Kidney capillary endothelial cell (primary cell): ENCODE measurements at regions not wholly inside any gene's neighbourhood (a gene's known extent, or its start where the extent isn't known, plus 50 kb on each side); places are given as distances from the start of the nearest gene placed in this dataset.
"Not testable (repeated sequence)": the region's sequence is repeated elsewhere in the genome, so short reads cannot be mapped to it uniquely, and the experiment has no call there.

Experiments used
- DNase-seq: peaks from one replicate; pipeline ENCODE4 v3.0.0-alpha.2; 2018; ENCODE audit warnings: low spot score

DNA sequence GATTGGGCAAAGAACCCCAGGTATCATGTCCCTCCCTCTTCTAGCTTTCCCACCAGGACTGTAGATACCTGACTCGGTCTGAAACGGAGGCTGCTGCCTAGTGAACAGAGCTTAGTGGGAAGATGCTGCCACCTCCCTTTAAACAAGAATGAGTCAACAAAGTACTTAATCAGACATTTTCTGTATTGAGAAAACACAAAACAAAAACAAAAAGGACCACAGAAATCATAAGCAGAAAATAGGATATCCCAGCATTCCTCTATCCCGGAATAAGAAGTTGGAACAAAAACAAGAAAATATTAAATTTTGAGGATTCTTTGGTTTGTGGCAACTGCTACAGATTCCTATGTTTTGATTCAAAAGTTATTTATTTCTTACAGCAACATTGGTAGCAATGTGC lies 51.7 kb upstream of the COL8A1 start:
- no peak for DNase-seq

DNA sequence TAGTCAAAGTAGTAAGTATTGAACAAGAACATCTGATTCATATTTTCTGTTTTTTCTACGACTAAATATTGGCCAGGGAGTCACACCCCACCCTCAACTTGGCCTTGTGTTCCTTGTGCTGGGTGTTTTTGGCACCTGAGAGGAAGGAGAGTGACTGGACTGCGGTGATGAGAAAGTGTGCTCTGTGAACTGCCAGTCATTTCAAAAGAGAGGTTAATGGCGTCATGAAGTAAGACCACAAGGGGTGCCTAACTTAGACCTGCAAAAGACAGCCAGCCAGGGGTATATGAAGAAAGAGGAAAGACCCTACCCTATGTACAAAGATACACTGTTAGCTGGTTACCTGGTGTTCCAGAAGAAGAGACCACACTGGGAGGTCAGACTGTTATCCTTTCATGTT lies 58.4 kb upstream of the COL8A1 start:
- no peak for DNase-seq

DNA sequence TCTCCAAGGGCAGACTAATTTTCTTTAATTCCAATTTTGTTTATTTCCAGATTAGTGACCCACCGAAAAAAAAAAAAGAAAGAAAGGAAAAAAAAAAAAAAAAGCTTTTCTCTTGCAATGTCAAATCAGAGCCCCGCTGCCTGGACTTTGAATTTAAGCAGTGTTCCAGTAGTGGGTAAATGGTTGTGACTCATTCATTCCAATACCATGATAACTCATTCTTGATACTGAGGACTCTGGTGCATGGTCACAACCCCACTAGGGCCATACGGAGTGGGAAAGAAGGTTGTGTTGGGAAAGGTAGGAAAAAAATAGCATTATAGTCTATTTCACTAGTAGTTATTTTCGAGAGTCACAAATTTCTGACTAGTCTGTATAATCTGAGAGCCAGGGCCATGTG lies 59.1 kb upstream of the COL8A1 start:
- no peak for DNase-seq

- no peak for DNase-seq
These were observed 59.9 kb upstream of the COL8A1 start for GRCh38 chr3:99578339-99578970.

DNA sequence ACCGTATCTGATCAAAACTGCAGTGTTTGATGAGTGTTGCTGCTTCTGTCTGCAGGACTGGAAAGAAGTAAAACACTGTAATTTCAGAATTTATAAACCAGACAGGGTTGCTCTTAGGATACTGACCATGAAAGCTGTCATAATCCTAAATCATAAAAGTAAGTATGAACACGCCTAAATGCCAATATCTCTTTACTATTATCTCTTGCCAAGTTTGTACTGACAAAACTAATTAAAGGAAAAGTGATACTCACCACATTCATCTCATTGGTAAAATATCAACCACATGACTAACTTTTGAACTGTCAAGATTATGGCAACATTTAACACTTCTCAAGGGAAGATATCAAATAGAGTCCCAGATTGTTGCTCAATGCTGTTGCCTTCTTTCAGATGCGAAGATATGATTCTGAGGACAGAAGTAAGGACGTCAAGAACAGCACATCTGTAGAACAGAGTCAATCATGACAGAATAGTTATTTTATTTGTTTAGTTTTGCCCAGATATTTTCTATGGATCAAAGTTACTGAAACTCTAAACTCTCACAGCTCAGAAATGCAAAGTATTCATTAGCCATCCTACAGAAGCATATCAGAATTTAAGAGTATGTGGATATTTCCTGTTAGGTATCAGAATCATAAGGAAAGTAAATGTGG lies 61.4 kb upstream of the COL8A1 start:
- DNase-seq = no peak

DNA sequence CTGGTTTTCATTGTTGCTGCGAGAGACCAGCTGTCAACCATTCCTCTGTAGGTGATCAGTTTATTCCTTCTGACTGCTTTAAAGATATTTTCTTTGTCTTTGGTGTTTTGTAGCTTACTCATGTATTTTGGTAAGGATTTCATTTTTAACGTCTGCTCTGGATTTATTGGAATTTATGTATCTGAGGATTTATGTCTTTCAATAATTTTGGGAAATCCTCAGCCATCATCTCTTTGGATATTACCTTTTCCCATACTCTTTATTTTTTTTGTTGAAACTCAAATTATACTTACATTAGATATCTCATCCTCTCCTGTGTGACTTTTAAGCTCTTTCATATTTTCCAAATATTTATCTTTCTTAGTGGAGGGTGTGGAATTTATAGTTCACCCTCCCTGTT lies 62.7 kb upstream of the COL8A1 start:
- DNase-seq = no peak

GRCh38 chr3:99570061-99570460 lies 68.3 kb upstream of the COL8A1 start:
- DNase-seq = no peak

DNA sequence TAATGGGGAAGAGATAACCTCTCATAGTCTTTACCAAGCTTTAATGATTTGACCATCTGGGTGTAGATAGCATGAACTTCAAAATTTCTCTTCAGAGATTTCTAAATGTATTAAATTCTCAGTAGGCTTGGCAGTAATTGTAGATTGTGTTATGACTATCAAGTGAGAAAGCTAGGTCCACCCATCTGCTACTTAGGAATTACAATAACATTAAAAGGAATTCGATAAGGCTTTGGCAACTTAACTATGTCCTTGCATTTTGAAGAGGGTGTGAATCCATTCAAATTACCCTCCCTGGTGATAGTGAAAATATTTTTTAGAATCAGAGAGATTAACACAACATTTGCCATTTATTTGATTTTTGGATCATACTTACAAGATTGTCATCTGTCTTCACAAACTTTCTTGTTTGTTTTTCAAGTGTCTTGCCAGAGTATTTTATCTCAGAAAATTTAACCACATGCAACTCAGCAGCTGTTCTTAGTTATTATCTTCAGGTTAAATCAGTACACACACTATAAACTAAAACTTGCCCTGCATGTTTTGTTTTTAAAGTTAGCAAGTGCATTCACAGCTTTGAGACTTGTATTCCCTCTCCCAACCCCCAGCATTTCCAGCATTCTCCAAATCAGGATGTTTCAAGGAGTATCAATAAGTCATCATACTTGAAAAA lies 69.6 kb upstream of the COL8A1 start:
- DNase-seq = no peak

DNA sequence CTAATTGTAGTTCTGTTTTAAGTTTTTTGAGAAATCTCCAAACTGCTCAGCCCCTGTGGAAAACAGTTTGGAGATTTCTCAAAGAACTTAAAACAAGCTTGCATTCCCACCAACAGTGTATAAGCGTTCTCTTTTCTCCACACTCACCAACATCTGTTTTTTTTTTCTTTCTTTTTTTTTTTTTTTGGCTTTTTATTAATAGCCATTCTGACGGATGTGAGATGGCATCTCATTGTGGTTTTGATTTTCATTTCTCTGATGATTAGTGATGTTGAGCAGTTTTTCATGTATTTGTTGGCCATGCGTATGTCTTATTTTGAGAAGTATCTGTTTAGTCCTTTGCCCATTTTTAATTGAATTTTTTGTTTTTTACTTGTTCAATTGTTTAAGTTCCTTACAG lies 73.1 kb upstream of the COL8A1 start:
- no peak for DNase-seq

DNA sequence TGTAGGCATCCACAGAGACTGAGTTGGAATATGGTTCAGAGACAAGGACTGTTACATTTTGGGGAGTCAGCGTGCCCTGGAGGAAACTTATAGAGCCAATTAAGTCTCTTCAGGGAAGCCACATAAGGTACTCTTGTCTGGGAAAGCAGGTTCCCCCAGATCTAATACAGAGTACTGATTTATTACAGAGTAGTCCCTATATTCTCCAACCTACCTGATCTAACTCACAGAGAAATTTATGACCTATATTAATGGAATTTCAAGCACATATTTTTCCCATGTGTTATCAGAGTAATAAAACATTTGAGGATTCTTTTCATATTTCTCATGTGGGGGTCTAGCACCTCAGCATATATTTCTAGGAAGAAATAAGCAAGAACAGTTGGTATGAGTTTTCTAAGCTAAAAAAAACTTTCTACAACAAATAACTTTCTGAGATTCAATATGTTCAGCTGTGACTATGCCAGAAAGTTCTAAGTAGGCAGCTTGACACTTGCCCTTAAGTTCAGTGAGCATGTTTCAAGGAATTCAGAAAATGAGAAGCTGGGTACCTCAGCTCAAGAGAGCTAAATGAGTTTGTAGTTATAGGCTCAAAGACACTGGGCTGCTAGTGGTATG lies 75.3 kb upstream of the COL8A1 start:
- no peak for DNase-seq

GRCh38 chr3:99562138-99562537 lies 76.3 kb upstream of the COL8A1 start:
- DNase-seq = no peak

GRCh38 chr3:99561056-99561455 lies 77.3 kb upstream of the COL8A1 start:
- no peak for DNase-seq

DNA sequence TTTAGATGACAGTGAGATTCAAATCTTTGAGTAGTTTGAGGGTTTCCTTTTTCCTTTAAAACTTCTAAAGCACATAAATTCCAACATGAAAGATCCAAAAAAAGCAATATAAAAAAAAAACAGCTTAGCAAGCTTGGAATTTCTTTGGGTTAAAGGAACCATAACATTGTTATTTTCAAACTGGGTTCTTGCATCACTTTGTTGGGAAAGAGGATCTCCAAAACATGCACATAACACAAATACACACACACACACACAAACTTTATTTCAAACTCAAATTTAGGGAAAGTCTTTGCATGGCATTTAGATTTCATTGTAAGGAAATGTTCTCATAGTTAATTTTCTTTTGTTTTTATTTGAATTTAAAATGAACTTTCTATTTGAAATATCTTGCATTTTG lies 79.2 kb upstream of the COL8A1 start:
- no peak for DNase-seq

DNA sequence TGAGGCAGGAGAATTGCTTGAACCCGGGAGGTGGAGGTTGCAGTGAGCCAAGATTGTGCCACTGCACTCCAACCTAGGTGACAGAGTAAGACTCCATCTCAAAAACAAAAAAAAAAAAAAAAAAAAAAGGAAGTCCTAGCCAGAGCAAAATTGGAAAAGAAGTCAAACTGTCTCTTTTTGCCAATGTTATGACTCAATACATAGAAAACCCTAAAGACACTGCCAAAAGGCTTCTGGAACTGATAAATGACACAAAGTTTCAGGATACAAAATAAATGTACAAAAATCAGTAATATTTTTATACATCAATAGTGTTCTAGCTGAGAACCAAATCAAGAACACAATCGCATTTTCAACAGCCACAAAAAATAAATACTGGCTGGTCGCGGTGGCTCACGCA lies 82.5 kb upstream of the COL8A1 start:
- DNase-seq = not testable (repeated sequence)

- no peak for DNase-seq
These were observed 86.9 kb upstream of the COL8A1 start for GRCh38 chr3:99551520-99551919.

GRCh38 chr3:99549957-99550603 lies 88.3 kb upstream of the COL8A1 start:
- no peak for DNase-seq

DNA sequence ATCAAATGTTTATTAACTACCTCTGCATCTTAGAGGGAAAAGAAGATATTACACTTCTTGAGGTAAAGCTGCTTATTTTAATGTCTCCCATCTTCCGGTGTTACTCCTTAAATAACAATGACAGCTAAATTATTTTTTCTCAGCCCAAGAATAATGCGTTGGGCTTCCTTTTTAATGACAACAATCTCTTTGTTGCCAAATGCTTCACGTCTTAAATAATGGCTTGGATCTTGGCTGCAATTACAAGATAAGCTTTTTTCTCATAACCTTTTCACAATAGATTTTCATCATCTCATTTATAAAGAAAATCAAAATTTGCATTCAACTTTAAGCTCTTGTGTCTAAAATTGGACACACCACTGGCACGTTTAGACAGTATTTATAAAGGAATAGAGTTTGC lies 89.2 kb upstream of the COL8A1 start:
- no peak for DNase-seq

- DNase-seq = no peak
These were observed 89.7 kb upstream of the COL8A1 start for GRCh38 chr3:99548674-99549073.

DNA sequence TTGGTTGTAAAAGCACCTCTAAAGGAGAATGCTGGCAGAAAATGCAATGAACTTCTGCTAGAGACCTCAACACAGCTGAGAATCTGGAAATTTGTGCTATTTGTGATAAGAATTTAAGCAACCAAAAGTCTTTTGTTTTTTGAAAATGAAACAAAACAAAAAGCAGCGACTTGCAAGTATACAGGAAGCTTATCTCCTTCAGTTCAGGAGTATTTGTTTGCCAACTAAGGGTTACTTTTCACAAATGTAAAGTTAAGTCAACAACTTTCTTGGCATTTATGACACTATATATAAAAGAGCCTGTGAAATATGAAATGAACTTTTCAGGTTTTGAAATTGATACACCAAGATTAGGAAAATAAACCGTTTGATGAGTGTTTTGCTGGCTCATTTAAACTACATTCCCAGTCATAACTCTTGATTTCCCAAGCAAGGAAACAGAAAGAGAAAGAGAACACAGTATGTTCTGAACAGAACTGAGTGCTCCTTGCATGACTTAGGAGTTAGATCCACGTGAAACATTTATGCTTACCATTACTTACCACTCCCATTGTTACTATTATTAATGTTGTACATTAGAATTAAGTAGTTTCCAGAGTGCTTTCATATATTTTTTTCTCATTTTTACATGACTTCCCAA lies 92.3 kb upstream of the COL8A1 start:
- no peak for DNase-seq

GRCh38 chr3:99544786-99545281 lies 93.6 kb upstream of the COL8A1 start:
- DNase-seq = peak; percentile 58

DNA sequence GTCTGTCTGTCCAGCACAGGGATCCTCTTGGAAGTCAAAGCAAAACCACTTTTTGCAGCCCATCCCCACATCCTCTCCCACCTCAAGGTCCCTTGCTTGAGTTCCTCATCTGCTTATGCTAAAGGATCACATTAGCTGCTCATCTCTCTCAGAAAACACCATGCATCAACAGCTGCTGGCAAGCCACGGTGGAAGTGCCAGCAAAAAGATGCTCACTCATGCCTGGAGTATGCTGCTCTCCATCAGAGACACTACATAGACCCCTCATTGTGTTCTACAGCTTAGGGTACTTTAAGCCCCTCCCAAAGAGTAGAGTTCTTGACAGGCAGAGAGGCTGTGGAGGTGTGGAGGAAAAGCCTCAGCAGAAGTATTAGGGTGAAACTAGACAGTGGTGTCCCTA lies 94.6 kb upstream of the COL8A1 start:
- DNase-seq = no peak
